Central memory CD8-positive, alpha-beta T cell (primary cell): ENCODE measurements at regions not wholly inside any gene's neighbourhood (a gene's known extent, or its start where the extent isn't known, plus 50 kb on each side); places are given as distances from the start of the nearest gene placed in this dataset.
A peak's percentile ranks its signal among the peaks of the same experiment; 100 is the strongest.

Experiments used
- ATAC-seq: fragments of 150-1000 bp; cut with Tn5 transposase; replicated peaks from 2 replicates; pipeline ENCODE4 v1.10.0; 2022; ENCODE audit warnings: mild to moderate bottlenecking, moderate FRiP score, moderate number of reproducible peaks; ENCODE audit not compliant: poor library complexity, severe bottlenecking; ENCODE audit errors: extremely low read depth
- DNase-seq, 2 donors: peaks; one replicate each; pipeline ENCODE4 v3.0.0; 2021; ENCODE audit warnings: low spot score in 2 of 2
- H3K27ac Mint-ChIP-seq: one replicate; pipeline ENCODE4 v1.8.0; 2022; ENCODE audit warnings: low read depth, mild to moderate bottlenecking, moderate library complexity, mixed read lengths
- H3K27me3 Mint-ChIP-seq: one replicate; pipeline ENCODE4 v1.8.0; 2022; ENCODE audit warnings: mixed read lengths
- H3K36me3 Mint-ChIP-seq: one replicate; pipeline ENCODE4 v1.8.0; 2022; ENCODE audit warnings: mild to moderate bottlenecking, moderate library complexity, mixed read lengths; ENCODE audit not compliant: insufficient read depth
- H3K4me1 Mint-ChIP-seq: one replicate; pipeline ENCODE4 v1.8.0; 2022; ENCODE audit warnings: mixed read lengths
- H3K4me3 Mint-ChIP-seq: one replicate; pipeline ENCODE4 v1.8.0; 2022; ENCODE audit warnings: mild to moderate bottlenecking, moderate library complexity, mixed read lengths
- H3K9me3 Mint-ChIP-seq: one replicate; pipeline ENCODE4 v1.8.0; 2022; ENCODE audit warnings: mixed read lengths

GRCh38 chr17:410543-411401, 58.2 kb upstream of the RPH3AL start:
- H3K9me3 Mint-ChIP-seq, result no peaks in the 10 kb centered on the region
- DNase-seq (peak; percentile 67 to 88), ATAC-seq (peak; percentile 88)
- peak overlapping the region; percentile 92 for H3K27ac Mint-ChIP-seq
- H3K4me3 Mint-ChIP-seq, result peak overlapping the region; percentile 79
- peaks cover 36% of the 10 kb centered on the region for H3K36me3 Mint-ChIP-seq
- no peaks in the 10 kb centered on the region for H3K27me3 Mint-ChIP-seq
- peaks cover 61% of the 10 kb centered on the region for H3K4me1 Mint-ChIP-seq

- H3K27me3 Mint-ChIP-seq, result no peaks in the 10 kb centered on the region
- peak; percentile 33 for ATAC-seq
- DNase-seq, result peak; percentile 98 to 99
- peak overlapping the region; percentile 92 for H3K27ac Mint-ChIP-seq
- H3K9me3 Mint-ChIP-seq, result no peaks in the 10 kb centered on the region
- H3K4me3 Mint-ChIP-seq, result peak overlapping the region; percentile 79
- peaks cover 34% of the 10 kb centered on the region for H3K36me3 Mint-ChIP-seq
- peaks cover 55% of the 10 kb centered on the region for H3K4me1 Mint-ChIP-seq
Measured at GRCh38 chr17:409848-410542, 57.4 kb upstream of the RPH3AL start.

- Mint-ChIP-seq H3K4me1 (peaks cover 57% of the 10 kb centered on the region), H3K36me3 (peaks cover 34% of the 10 kb centered on the region), H3K4me3 (peak overlapping the region; percentile 79), H3K27ac (peak overlapping the region; percentile 92), H3K27me3 (no peaks in the 10 kb centered on the region), H3K9me3 (no peaks in the 10 kb centered on the region)
- no peak for ATAC-seq
- DNase-seq, result no peak
Measured at GRCh38 chr17:409308-409847, 56.8 kb upstream of the RPH3AL start.

GRCh38 chr17:404703-405102, 52.1 kb upstream of the RPH3AL start:
- peaks cover 19% of the 10 kb centered on the region for H3K36me3 Mint-ChIP-seq
- H3K27ac Mint-ChIP-seq, result no peak overlapping the region
- H3K27me3 Mint-ChIP-seq, result no peaks in the 10 kb centered on the region
- DNase-seq (no peak), ATAC-seq (no peak)
- H3K4me1 Mint-ChIP-seq, result peaks cover 28% of the 10 kb centered on the region
- H3K4me3 Mint-ChIP-seq, result no peak overlapping the region
- no peaks in the 10 kb centered on the region for H3K9me3 Mint-ChIP-seq
